K562 (cell line): ENCODE measurements at regions not wholly inside any gene's neighbourhood (a gene's known extent, or its start where the extent isn't known, plus 50 kb on each side); places are given as distances from the start of the nearest gene placed in this dataset.

Experiments
- ATAC-seq: fragments of 200-7000 bp; cut with Tn5 transposase; 3 replicates; pipeline ENCODE4 v1.9.1; 2020; ENCODE audit warnings: moderate library complexity
- BruUV-seq: library from RNA; stranded (reverse); fragments of 400-500 nt; replicated peaks from 2 replicates; lab custom pipeline; 2021; lab: Mats Ljungman, UMichigan
- CTCF ChIA-PET: fragments of 300-600 bp; formaldehyde crosslinking; extraction: SDS; loops from one replicate; lab custom pipeline; 2021; ENCODE audit warnings: low intra/inter-chr PET ratio; lab: Yijun Ruan, JAX
- POLR2A ChIA-PET: fragments of 300-600, 350-650 bp; sonication (Branson Sonifier 250); formaldehyde crosslinking; extraction: SDS; loops from one replicate; lab custom pipeline; 2021; ENCODE audit warnings: antibody characterized with exemption, inconsistent platforms; lab: Yijun Ruan, JAX
- DNase-seq, 4 experiments: peaks; one replicate each; pipeline versions ENCODE4 v3.0.0 to v3.0.0-alpha.2; 2011 to 2018; ENCODE audit warnings: low spot score in 3 of 4, mixed read lengths in 3 of 4; ENCODE audit errors: extremely low read depth in 1 of 4
- FAIRE-seq: peaks from 2 replicates; lab custom pipeline; 2011; peaks lifted over from hg19 to GRCh38; lab: Jason Lieb, UNC
- H2AFZ ChIP-seq: 2 replicates; pipeline ENCODE4 v1.6.0; 2011; ENCODE audit warnings: low read depth, low read length, control low read depth, inconsistent platforms
- H3K27ac ChIP-seq: fragments of 200-600 bp; 3 replicates; pipeline ENCODE4 v1.8.0; 2011; ENCODE audit warnings: low read depth, mild to moderate bottlenecking, control low read depth, inconsistent platforms, low read length, moderate library complexity, mixed read lengths; ENCODE audit errors: extremely low read depth
- H3K27me3 ChIP-seq, 2 experiments: fragments of 300-600 bp in 1 of 2; 2 replicates in 1 of 2; 3 replicates in 1 of 2; pipeline versions ENCODE4 v1.6.0 to v1.8.0; 2011; ENCODE audit warnings: inconsistent platforms in 2 of 2, low read length in 2 of 2, mild to moderate bottlenecking in 1 of 2, mixed read lengths in 1 of 2, moderate library complexity in 1 of 2; ENCODE audit not compliant: control insufficient read depth in 2 of 2, insufficient read depth in 2 of 2
- H3K36me3 ChIP-seq: fragments of 300-600 bp; 3 replicates; pipeline ENCODE4 v1.8.0; 2011; ENCODE audit warnings: mild to moderate bottlenecking, low read length, inconsistent platforms; ENCODE audit not compliant: control insufficient read depth, insufficient read depth
- H3K4me1 ChIP-seq, 2 experiments: fragments of 200-600 bp in 1 of 2; replicated peaks in 1 of 2; 2 replicates in 1 of 2; 3 replicates in 1 of 2; pipeline versions ENCODE4 v1.5.1 to v1.8.0; 2011; ENCODE audit warnings: inconsistent platforms in 2 of 2, low read length in 2 of 2, mild to moderate bottlenecking in 1 of 2, mixed read lengths in 1 of 2, moderate library complexity in 1 of 2; ENCODE audit not compliant: control insufficient read depth in 2 of 2, insufficient read depth in 2 of 2
- H3K4me2 ChIP-seq: 2 replicates; pipeline ENCODE4 v1.6.1; 2011; ENCODE audit warnings: low read length, control low read depth, inconsistent platforms, mixed read lengths; ENCODE audit not compliant: insufficient read depth
- H3K4me3 ChIP-seq: fragments of 200-600 bp; sonication (generic), shearing (Covaris generic); 2 replicates; pipeline ENCODE4 v1.5.1; 2016; ENCODE audit warnings: control low read depth, inconsistent platforms
- H3K79me2 ChIP-seq: fragments of 200-600 bp; 3 replicates; pipeline ENCODE4 v1.8.0; 2011; ENCODE audit warnings: low read length, inconsistent platforms; ENCODE audit not compliant: control insufficient read depth, insufficient read depth
- H3K9ac ChIP-seq, 2 experiments: 2 replicates each; pipeline versions ENCODE4 v1.6.0 to v1.6.1; 2011; ENCODE audit warnings: low read depth in 2 of 2, low read length in 2 of 2, control low read depth in 1 of 2, inconsistent platforms in 1 of 2, mild to moderate bottlenecking in 1 of 2, mixed read lengths in 1 of 2; ENCODE audit not compliant: insufficient read depth in 1 of 2
- H3K9me1 ChIP-seq: one replicate; pipeline ENCODE4 v1.6.0; 2011; ENCODE audit warnings: inconsistent platforms, mild to moderate bottlenecking, low read length, moderate library complexity; ENCODE audit not compliant: control insufficient read depth, insufficient read depth
- H3K9me3 ChIP-seq: replicated peaks from 2 replicates; pipeline ENCODE4 v1.5.1; 2011; ENCODE audit warnings: low read depth, low read length, inconsistent platforms; ENCODE audit not compliant: control insufficient read depth, insufficient read depth
- H4K20me1 ChIP-seq: replicated peaks from 2 replicates; pipeline ENCODE4 v1.6.1; 2011; ENCODE audit warnings: low read length, inconsistent platforms, mixed read lengths; ENCODE audit not compliant: control insufficient read depth, insufficient read depth
- CTBP1 ChIP-seq: fragments of 450-650 bp; IDR thresholded peaks from 2 replicates; pipeline ENCODE4 v1.6.1; 2016; ENCODE audit warnings: borderline replicate concordance
- ELF4 ChIP-seq: fragments of 450-650 bp; formaldehyde crosslinking; IDR thresholded peaks from 2 replicates; pipeline ENCODE4 v1.4.0; 2022; ENCODE audit warnings: missing genetic modification characterization
- GATAD2B ChIP-seq: fragments of 450-650 bp; IDR thresholded peaks from 2 replicates; pipeline ENCODE4 v1.6.1; 2017; ENCODE audit warnings: mild to moderate bottlenecking, borderline replicate concordance
- HMGN3 ChIP-seq: IDR thresholded peaks from 2 replicates; pipeline ENCODE4 v1.6.1; 2011; ENCODE audit warnings: borderline replicate concordance, low read depth, mild to moderate bottlenecking, mixed read lengths, low read length; ENCODE audit not compliant: insufficient read length; ENCODE audit errors: extremely low read depth
- OTX1 ChIP-seq: fragments of 450-650 bp; formaldehyde crosslinking; IDR thresholded peaks from 2 replicates; pipeline ENCODE4 v1.4.0; 2022; ENCODE audit warnings: mild to moderate bottlenecking
- SMARCB1 ChIP-seq: IDR thresholded peaks from 2 replicates; pipeline ENCODE4 v1.6.1; 2011; ENCODE audit warnings: improper control_type of control experiment, low read depth; ENCODE audit not compliant: insufficient read length
- TBP ChIP-seq: optimal IDR thresholded peaks from 2 replicates; pipeline ENCODE3; 2011; ENCODE audit warnings: low read depth, low read length, improper control_type of control experiment
- TCFL5 ChIP-seq: fragments of 250-450 bp; sonication (Bioruptor Pico); conservative IDR thresholded peaks from 2 replicates; pipeline ENCODE4 v1.6.1; 2021; ENCODE audit warnings: mild to moderate bottlenecking, moderate library complexity, matching md5 sums
- ZKSCAN1 ChIP-seq: fragments of 150-350 bp; IDR thresholded peaks from 2 replicates; pipeline ENCODE4 v1.6.1; 2016; ENCODE audit warnings: low read depth, low read length
- ZNF239 ChIP-seq: fragments of 250-450 bp; sonication (Bioruptor Pico); IDR thresholded peaks from 2 replicates; pipeline ENCODE4 v1.4.0; 2020; ENCODE audit warnings: mild to moderate bottlenecking
- ZNF24 ChIP-seq: fragments of 450-650 bp; IDR thresholded peaks from 2 replicates; pipeline ENCODE4 v1.6.1; 2016
- ZNF75A ChIP-seq: fragments of 450-650 bp; formaldehyde crosslinking; IDR thresholded peaks from 2 replicates; pipeline ENCODE4 v1.4.0; 2020; ENCODE audit warnings: mild to moderate bottlenecking
- WGBS: fragments of 100-300 bp; shearing (Covaris generic); methylation state at CpG from one replicate; pipeline ENCODE4 v1.1.6; 2016; ENCODE audit warnings: low coverage, mixed read lengths; ENCODE audit not compliant: insufficient coverage; ENCODE audit errors: missing lambda C conversion rate; 5-methylcytosine and 5-hydroxymethylcytosine counted together
- in situ Hi-C: fragments of 300-500 bp; cut with MboI; formaldehyde crosslinking; loops from 4 replicates; pipeline ENCODE4 v1.15.0; 2018; ENCODE audit warnings: inconsistent platforms, mixed read lengths
- intact Hi-C: fragments of 100-400 bp; cut with micrococcal nuclease; formaldehyde crosslinking; loops from 2 replicates; pipeline ENCODE4 v1.14.2; 2022
- TF ChIP-seq, protein P1 (sequence below): sonication (generic); formaldehyde crosslinking; IDR thresholded peaks from 2 replicates; pipeline ENCODE4 v1.8.0; 2022; ENCODE audit warnings: missing genetic modification reagents, mild to moderate bottlenecking, borderline replicate concordance
- TF ChIP-seq, protein P2 (sequence below): fragments of 450-650 bp; conservative IDR thresholded peaks from 2 replicates; pipeline ENCODE4 v1.6.1; 2016; ENCODE audit warnings: missing genetic modification characterization, low read depth, mild to moderate bottlenecking, control low read depth, missing compliant biosample characterization
- TF ChIP-seq, protein P3 (sequence below): fragments of 250-450 bp; sonication (Bioruptor Pico); IDR thresholded peaks from 2 replicates; pipeline ENCODE4 v1.5.0; 2022; ENCODE audit warnings: mild to moderate bottlenecking

DNA sequence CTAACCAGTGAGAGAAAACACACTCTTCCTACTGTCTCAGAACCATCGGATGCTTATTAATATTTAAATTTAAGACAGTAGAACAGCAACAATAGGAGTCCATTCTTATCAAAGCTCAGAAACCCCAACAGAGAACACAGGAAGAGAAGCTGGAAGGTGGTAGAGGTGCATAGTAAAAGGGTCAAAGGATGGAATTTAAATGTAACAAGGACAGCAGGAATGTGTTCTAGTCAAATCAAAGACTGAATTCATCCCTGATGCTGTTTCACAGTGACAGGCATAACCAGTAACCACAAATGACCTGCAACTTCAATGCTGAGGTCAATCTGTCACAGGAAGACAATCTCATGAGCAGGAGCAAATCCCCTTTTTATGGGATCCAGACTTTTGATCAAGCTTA lies 1259.7 kb downstream of the XPNPEP1 start:
- BruUV-seq = no TSS peak
- WGBS = 0% methylated on average over 1 of the region's 1 CpG

DNA sequence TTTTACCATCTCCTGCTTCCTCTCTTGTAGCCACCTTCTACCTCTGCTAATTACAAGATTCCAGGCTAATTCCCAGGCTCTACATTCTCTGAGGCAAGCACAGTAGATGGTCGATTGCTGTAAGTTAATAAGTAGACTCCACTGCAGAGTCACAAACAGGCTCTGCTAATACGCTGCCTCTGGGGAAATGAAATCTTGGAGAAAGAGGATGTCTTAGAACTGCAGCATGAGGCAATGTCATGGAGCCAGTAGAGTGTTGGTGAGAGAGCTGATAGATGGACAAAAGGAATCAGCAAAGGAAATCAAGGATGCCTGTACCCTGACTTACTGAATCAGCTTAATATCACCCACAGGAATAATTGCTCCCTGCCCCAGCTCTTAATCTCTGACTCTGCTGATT lies 1260.3 kb downstream of the XPNPEP1 start:
- POLR2A ChIA-PET = no interaction called here
- Histone ChIP-seq H3K4me2 (no peak overlapping the region), H3K4me3 (no peak overlapping the region), H3K9me1 (no peaks in the 10 kb centered on the region), H3K9me3 (0 out of 2 replicates have a peak, but pooled peaks cover 2% of the 10 kb centered on the region), H3K79me2 (no peaks in the 10 kb centered on the region), H3K27me3 (no peaks in the 10 kb centered on the region), H3K27ac (no peak overlapping the region), H2AFZ (no peak overlapping the region), H3K9ac (no peak overlapping the region), H3K4me1 (no peaks in the 10 kb centered on the region), H4K20me1 (no peaks in the 10 kb centered on the region), H3K36me3 (no peaks in the 10 kb centered on the region)
- ATAC-seq (no peak), FAIRE-seq (no peak), DNase-seq (no peak)
- in situ Hi-C loops (no loop called here), intact Hi-C loops (no loop called here)
- CTCF ChIA-PET = no interaction called here
- WGBS = 0% methylated on average over 2 of the region's 2 CpGs
- BruUV-seq = no TSS peak
- TF ChIP-seq GATAD2B (no peak), CTBP1 (no peak), ELF4 (CRISPR knock-in tag) (no peak), ZNF75A (no peak), OTX1 (CRISPR knock-in tag) (no peak), TCFL5 (CRISPR knock-in tag) (no peak)
- TF ChIP-seq, protein P1, sequence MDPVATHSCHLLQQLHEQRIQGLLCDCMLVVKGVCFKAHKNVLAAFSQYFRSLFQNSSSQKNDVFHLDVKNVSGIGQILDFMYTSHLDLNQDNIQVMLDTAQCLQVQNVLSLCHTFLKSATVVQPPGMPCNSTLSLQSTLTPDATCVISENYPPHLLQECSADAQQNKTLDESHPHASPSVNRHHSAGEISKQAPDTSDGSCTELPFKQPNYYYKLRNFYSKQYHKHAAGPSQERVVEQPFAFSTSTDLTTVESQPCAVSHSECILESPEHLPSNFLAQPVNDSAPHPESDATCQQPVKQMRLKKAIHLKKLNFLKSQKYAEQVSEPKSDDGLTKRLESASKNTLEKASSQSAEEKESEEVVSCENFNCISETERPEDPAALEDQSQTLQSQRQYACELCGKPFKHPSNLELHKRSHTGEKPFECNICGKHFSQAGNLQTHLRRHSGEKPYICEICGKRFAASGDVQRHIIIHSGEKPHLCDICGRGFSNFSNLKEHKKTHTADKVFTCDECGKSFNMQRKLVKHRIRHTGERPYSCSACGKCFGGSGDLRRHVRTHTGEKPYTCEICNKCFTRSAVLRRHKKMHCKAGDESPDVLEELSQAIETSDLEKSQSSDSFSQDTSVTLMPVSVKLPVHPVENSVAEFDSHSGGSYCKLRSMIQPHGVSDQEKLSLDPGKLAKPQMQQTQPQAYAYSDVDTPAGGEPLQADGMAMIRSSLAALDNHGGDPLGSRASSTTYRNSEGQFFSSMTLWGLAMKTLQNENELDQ = no peak
- TF ChIP-seq, protein P2, sequence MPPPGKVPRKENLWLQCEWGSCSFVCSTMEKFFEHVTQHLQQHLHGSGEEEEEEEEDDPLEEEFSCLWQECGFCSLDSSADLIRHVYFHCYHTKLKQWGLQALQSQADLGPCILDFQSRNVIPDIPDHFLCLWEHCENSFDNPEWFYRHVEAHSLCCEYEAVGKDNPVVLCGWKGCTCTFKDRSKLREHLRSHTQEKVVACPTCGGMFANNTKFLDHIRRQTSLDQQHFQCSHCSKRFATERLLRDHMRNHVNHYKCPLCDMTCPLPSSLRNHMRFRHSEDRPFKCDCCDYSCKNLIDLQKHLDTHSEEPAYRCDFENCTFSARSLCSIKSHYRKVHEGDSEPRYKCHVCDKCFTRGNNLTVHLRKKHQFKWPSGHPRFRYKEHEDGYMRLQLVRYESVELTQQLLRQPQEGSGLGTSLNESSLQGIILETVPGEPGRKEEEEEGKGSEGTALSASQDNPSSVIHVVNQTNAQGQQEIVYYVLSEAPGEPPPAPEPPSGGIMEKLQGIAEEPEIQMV (tag) = no peak
- TF ChIP-seq, protein P3, sequence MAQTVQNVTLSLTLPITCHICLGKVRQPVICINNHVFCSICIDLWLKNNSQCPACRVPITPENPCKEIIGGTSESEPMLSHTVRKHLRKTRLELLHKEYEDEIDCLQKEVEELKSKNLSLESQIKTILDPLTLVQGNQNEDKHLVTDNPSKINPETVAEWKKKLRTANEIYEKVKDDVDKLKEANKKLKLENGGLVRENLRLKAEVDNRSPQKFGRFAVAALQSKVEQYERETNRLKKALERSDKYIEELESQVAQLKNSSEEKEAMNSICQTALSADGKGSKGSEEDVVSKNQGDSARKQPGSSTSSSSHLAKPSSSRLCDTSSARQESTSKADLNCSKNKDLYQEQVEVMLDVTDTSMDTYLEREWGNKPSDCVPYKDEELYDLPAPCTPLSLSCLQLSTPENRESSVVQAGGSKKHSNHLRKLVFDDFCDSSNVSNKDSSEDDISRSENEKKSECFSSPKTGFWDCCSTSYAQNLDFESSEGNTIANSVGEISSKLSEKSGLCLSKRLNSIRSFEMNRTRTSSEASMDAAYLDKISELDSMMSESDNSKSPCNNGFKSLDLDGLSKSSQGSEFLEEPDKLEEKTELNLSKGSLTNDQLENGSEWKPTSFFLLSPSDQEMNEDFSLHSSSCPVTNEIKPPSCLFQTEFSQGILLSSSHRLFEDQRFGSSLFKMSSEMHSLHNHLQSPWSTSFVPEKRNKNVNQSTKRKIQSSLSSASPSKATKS = no peak

More for the DNA sequence above, 1259.7 kb downstream of the XPNPEP1 start:
- H3K9ac ChIP-seq = no peak overlapping the region
- H3K27ac ChIP-seq = no peak overlapping the region
- H3K36me3 ChIP-seq = no peaks in the 10 kb centered on the region
- no peaks in the 10 kb centered on the region for H4K20me1 ChIP-seq
- ATAC-seq (no peak), DNase-seq (no peak), FAIRE-seq (no peak)
- ChIA-PET CTCF (no interaction called here), POLR2A (no interaction called here)
- no peaks in the 10 kb centered on the region for H3K79me2 ChIP-seq
- TF ChIP-seq ZKSCAN1 (no peak), ZNF239 (no peak), SMARCB1 (no peak), ZNF24 (no peak), TBP (no peak), HMGN3 (no peak)
- no peak overlapping the region for H2AFZ ChIP-seq
- H3K27me3 ChIP-seq = no peaks in the 10 kb centered on the region
- no peak overlapping the region for H3K4me2 ChIP-seq
- 0 out of 2 replicates have a peak, but pooled peaks cover 2% of the 10 kb centered on the region for H3K9me3 ChIP-seq
- intact Hi-C loops (no loop called here), in situ Hi-C loops (no loop called here)
- H3K4me1 ChIP-seq = no peaks in the 10 kb centered on the region
- no peak overlapping the region for H3K4me3 ChIP-seq
- no peaks in the 10 kb centered on the region for H3K9me1 ChIP-seq
